Activated CD4-positive, alpha-beta T cell treated with anti-CD3 and anti-CD28 coated beads, Interleukin-2, Interleukin-6, amounts not matched to agents 100 ng/mL and 50 ng/mL, durations not matched to agents 16 hours and 8 hours (primary cell): ENCODE measurements at regions not wholly inside any gene's neighbourhood (a gene's known extent, or its start where the extent isn't known, plus 50 kb on each side); places are given as distances from the start of the nearest gene placed in this dataset.
"Not testable (repeated sequence)": the region's sequence is repeated elsewhere in the genome, so short reads cannot be mapped to it uniquely, and the experiment has no call there.

Experiments used
- DNase-seq: peaks from one replicate; pipeline ENCODE4 v3.0.0-alpha.2; 2020

GRCh38 chr7:65317372-65317771 lies 56.3 kb upstream of the ZNF92 start:
- DNase-seq, result no peak

GRCh38 chr7:65310761-65311160 lies 62.9 kb upstream of the ZNF92 start:
- DNase-seq, result no peak

- no peak for DNase-seq
Measured at GRCh38 chr7:65308300-65308678, 65.4 kb upstream of the ZNF92 start.

- peak; percentile 62 for DNase-seq
Measured at GRCh38 chr7:65307651-65308299, 65.9 kb upstream of the ZNF92 start.

- no peak for DNase-seq
Measured at GRCh38 chr7:65304175-65304574, 69.5 kb upstream of the ZNF92 start.

GRCh38 chr7:65302883-65303282 lies 70.8 kb upstream of the ZNF92 start:
- no peak for DNase-seq

GRCh38 chr7:65301007-65301406 lies 72.6 kb upstream of the ZNF92 start:
- no peak for DNase-seq

GRCh38 chr7:65295409-65295808 lies 78.2 kb upstream of the ZNF92 start:
- DNase-seq, result peak; percentile 6

- DNase-seq, result not testable (repeated sequence)
Measured at GRCh38 chr7:65290340-65290739, 83.3 kb upstream of the ZNF92 start.

GRCh38 chr7:65287023-65287422 lies 86.6 kb upstream of the ZNF92 start:
- DNase-seq, result no peak

- DNase-seq, result no peak
Measured at GRCh38 chr7:65285906-65286864, 87.5 kb upstream of the ZNF92 start.

- DNase-seq, result not testable (repeated sequence)
Measured at GRCh38 chr7:65285241-65285640, 88.4 kb upstream of the ZNF92 start.

- DNase-seq, result no peak
Measured at GRCh38 chr7:65279795-65280194, 93.9 kb upstream of the ZNF92 start.

- no peak for DNase-seq
Measured at GRCh38 chr7:65276822-65277221, 96.8 kb upstream of the ZNF92 start.

GRCh38 chr7:65271502-65271901 lies 102.2 kb upstream of the ZNF92 start:
- not testable (repeated sequence) for DNase-seq

- peak; percentile 77 for DNase-seq
Measured at GRCh38 chr7:65269150-65269856, 104.4 kb upstream of the ZNF92 start.

- no peak for DNase-seq
Measured at GRCh38 chr7:65268782-65269149, 104.9 kb upstream of the ZNF92 start.

- no peak for DNase-seq
Measured at GRCh38 chr7:65265933-65266519, 107.6 kb upstream of the ZNF92 start.

- DNase-seq, result no peak
Measured at GRCh38 chr7:65264258-65264657, 109.4 kb upstream of the ZNF92 start.

GRCh38 chr7:65260673-65261072 lies 113.0 kb upstream of the ZNF92 start:
- DNase-seq, result not testable (repeated sequence)

- DNase-seq, result not testable (repeated sequence)
Measured at GRCh38 chr7:65259864-65260525, 113.7 kb upstream of the ZNF92 start.

- DNase-seq, result no peak
Measured at GRCh38 chr7:65254061-65254460, 119.6 kb upstream of the ZNF92 start.
